Astrocyte (in vitro differentiated cells and primary cell): ENCODE measurements at regions not wholly inside any gene's neighbourhood (a gene's known extent, or its start where the extent isn't known, plus 50 kb on each side); places are given as distances from the start of the nearest gene placed in this dataset.
"Not testable (repeated sequence)": the region's sequence is repeated elsewhere in the genome, so short reads cannot be mapped to it uniquely, and the experiment has no call there.

Experiments
- CTCF ChIP-seq: IDR thresholded peaks from 2 replicates; pipeline ENCODE4 v1.5.1; 2011; ENCODE audit warnings: low read depth, mild to moderate bottlenecking, inconsistent platforms, low read length, moderate library complexity; ENCODE audit not compliant: insufficient read depth
- EZH2 ChIP-seq: IDR thresholded peaks from 2 replicates; pipeline ENCODE4 v1.6.1; 2012; ENCODE audit warnings: mild to moderate bottlenecking, low read length, inconsistent platforms; ENCODE audit not compliant: insufficient read depth

- TF ChIP-seq EZH2, CTCF: not testable (repeated sequence)
Measured at GRCh38 chr12:11546582-11547270, 102.7 kb upstream of the ETV6 start.
